GM12892 (cell line): ENCODE measurements at regions not wholly inside any gene's neighbourhood (a gene's known extent, or its start where the extent isn't known, plus 50 kb on each side); places are given as distances from the start of the nearest gene placed in this dataset.
"Not testable (repeated sequence)": the region's sequence is repeated elsewhere in the genome, so short reads cannot be mapped to it uniquely, and the experiment has no call there.

Experiments used
- DNase-seq: peaks from one replicate; pipeline ENCODE4 v3.0.0; 2011; ENCODE audit not compliant: insufficient read length
- FAIRE-seq: peaks from 2 replicates; lab custom pipeline; 2011; peaks lifted over from hg19 to GRCh38; lab: Jason Lieb, UNC
- POLR2A ChIP-seq: IDR thresholded peaks from 2 replicates; pipeline ENCODE4 v1.6.1; 2011; ENCODE audit warnings: low read depth, low read length, control low read depth
- POLR2AphosphoS5 ChIP-seq: IDR thresholded peaks from 2 replicates; pipeline ENCODE4 v1.6.1; 2011; ENCODE audit warnings: low read depth, low read length, control low read depth
- TAF1 ChIP-seq: IDR thresholded peaks from 2 replicates; pipeline ENCODE4 v1.6.1; 2011; ENCODE audit warnings: low read depth, mild to moderate bottlenecking, control low read depth, low read length, borderline replicate concordance

DNA sequence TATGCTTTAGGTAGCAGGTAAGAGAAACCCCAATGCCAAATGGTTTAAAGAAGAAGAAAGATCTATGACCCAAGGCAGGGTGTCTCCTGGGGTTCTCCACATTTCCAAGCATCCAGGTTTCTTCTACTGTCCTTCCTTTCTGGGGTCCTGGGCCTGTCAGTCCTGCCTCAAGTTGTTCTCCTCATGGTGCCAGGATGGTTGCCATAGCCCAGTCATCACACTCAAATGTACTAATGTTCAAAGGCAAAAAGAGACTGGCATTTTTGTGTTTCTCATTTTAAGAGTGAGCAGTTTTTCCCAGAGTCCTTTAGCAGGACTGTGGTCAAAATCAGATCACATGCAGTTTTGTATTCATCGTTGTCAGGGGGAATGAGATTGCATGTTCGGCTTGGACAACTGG, 59.9 kb upstream of the BOD1 start:
- no peak for TF ChIP-seq POLR2AphosphoS5
- TF ChIP-seq TAF1 = no peak
- no peak for TF ChIP-seq POLR2A
- FAIRE-seq = no peak
- no peak for DNase-seq

DNA sequence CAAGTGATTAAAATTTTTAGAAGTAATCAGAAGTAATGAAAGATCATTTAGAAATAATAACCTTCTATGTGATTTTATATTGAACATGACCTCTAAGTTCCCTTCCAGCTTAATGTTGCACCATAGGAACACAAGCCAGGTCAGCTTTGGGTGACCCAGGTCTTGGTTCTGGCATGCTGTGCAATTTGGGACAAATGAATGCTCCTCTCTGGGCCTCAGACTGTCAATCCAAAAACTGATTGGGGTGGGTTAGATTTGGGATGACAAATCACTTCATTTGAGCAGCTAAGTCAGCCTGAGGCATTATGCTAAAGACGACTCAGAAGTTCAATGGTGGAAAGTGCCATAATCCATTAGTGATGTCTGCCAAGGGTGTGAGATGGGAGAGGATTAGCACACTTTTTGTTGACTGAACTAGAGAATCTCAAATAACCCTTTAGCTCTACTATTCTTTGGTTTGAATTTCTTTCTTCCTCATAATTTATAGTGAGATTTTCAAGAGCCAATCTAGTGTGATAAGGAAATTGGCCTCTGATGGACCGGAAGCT, 60.7 kb upstream of the BOD1 start:
- FAIRE-seq (no peak), DNase-seq (no peak)
- TF ChIP-seq TAF1 = no peak
- TF ChIP-seq POLR2A = no peak
- TF ChIP-seq POLR2AphosphoS5 = no peak

DNA sequence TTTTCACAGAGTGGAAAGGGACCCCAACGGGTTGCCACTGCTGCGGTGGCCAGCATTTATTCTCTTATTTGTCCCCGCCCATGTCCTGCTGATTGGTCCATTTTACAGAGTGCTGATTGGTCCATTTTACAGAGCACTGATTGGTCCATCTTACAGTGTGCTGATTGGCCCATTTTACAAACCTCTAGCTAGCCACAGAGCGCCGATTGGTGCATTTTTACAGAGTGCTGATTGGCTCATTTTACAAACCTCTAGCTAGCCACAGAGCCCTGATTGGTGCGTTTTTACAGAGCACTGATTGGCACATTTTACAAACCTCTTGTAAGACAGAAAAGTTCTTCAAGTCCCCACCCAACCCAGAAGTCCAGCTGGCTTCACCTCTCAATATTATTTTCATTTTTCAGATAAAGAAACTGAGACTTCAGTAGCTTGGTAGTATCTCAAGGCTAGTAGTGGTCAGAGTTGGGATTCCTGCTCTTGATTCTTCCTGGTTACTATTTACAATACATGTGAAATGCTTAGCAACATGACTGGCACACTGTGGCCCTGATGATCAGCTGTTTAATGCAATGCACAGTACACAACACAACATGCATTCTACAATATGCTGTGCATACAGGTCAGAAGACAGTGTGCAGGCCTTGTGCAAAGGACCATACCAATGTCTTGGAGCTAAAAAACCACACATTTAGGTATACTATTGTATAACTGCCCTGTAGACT, 63.6 kb upstream of the BOD1 start:
- no peak for TF ChIP-seq POLR2AphosphoS5
- no peak for TF ChIP-seq TAF1
- no peak for TF ChIP-seq POLR2A
- DNase-seq (no peak), FAIRE-seq (peak; percentile 75)

DNA sequence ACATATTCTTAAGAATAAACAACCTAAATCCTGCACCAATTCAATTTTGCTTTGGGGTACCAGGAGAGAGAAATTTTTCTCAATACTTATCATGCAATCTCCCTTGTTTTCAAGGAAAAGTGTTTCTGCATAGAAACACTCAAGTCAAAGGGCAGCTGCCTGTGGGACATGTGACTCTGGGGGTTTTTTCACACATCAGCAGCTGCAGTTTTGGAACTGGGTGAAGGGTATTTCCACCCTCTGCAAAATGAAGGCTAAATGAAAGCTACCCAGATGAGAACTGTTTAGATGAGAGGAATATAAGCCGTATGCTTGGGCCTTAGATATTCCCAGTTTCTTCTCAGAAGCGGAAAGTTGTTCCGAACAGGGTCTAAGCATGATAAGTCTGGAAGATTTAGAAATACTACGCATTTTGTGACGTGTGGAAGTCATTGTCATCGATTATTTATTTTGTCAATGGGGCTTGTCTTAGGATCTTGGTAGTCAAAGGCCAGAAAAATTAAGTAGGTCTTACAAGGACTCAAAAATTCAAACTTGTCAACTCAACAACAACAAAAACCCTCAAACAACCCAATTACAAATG, 64.3 kb upstream of the BOD1 start:
- TF ChIP-seq TAF1 (no peak), POLR2AphosphoS5 (no peak), POLR2A (no peak)
- FAIRE-seq = peak; percentile 95
- DNase-seq = no peak

DNA sequence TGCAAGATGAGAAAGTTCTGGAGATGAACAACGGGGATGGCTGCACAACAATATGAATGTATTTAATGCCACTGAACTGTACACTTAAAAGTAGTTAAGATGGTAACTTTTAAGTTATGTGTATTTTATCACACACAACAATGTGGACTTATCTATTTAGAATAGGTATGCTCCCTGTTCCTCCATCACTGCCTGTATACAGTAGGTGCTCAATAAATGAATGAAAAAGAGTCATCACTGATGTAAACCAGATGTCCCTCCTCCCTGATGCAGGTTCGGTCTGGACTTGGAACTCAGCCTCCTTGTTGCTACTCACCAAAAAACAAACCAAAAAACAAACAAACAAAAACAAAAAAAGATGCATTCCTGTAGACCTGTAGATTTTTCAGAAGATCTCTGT, 65.9 kb upstream of the BOD1 start:
- TF ChIP-seq POLR2AphosphoS5 = no peak
- DNase-seq (no peak), FAIRE-seq (no peak)

DNA sequence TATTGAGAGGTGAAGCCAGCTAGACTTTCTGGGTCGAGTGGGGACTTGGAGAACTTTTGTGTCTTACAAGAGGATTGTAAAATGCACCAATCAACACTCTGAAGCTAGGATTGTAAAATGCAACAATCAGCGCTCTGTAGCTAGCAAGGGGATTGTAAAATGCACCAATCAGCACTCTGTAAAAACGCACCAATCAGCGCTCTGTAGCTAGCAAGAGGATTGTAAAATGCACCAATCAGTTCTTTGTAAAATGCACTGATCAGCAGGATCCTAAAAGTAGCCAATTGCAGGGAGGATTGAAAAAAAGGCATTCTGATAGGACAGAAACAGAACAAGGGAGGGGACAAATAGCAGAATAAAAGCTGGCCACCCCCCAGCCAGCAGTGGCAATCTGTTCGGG, 68.1 kb upstream of the BOD1 start:
- FAIRE-seq, DNase-seq: not testable (repeated sequence)

DNA sequence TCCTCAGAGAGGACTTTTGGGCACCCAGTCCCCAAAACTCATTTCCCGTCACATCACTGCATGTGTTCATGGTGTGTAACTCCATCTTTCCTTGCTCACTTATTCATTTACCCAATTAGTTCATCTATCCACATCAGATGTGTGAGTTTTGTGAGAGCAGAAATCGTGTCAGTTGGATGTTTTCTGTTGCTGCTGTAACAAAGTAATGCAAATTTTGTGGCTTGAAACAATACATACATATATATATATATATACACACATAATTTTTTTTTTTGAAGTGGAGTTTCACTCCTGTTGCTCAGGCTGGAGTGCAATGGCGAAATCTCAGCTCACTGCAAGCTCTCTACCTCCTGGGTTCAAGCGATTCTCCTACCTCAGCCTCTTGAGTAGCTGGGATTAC, 70.5 kb upstream of the BOD1 start:
- DNase-seq (no peak), FAIRE-seq (no peak)
- TF ChIP-seq POLR2A (no peak), POLR2AphosphoS5 (no peak), TAF1 (no peak)

DNA sequence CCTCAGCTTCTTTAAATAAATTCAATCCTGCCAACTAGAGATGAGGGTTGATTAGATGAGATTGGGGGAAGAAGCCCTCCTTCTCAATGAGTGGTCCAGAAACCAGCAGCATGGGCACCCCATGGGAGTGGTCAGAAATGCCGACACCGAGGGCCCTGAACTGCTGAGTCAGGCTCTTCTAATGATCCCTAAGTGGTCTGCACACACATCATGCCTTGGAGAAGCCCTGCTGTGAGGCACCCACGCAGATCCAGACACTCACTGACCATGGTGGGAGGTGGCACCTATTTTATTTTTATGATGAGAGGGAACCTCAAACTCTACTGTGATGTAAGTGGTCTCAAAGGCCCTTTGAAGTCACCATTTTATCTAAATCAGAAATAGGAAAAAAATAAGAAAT, 72.3 kb upstream of the BOD1 start:
- DNase-seq (no peak), FAIRE-seq (peak; percentile 24)
- TF ChIP-seq POLR2A (no peak), TAF1 (no peak), POLR2AphosphoS5 (no peak)

DNA sequence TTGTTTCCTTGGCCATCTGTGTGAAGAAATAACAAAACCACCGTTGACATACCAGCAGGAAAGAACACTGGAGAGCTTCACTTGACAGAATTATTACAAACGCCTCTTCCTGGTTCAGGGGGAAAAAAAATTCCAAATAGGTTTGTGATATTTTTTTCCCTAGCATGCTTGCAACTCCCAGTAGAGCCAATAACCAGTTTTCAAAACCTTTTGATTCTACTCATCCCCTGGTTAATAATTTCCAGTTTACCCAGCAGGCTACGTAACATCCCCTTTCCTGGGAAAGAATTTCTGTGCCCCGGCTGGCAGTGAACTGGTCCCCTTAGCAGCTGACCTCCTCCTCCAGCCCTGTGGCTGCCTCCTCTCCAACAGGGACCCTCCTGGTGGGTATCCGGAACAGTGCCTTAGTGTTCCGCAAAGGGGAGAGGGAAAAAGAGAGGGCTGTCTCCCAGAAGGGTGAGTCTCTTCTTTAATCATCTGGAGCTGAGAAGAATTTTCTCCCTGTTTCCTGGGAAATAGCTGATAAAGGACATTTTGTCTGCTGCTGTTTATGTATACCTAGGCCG, 72.8 kb upstream of the BOD1 start:
- FAIRE-seq (no peak), DNase-seq (no peak)
- TF ChIP-seq POLR2AphosphoS5 = no peak
- TF ChIP-seq TAF1 = no peak
- TF ChIP-seq POLR2A = no peak

DNA sequence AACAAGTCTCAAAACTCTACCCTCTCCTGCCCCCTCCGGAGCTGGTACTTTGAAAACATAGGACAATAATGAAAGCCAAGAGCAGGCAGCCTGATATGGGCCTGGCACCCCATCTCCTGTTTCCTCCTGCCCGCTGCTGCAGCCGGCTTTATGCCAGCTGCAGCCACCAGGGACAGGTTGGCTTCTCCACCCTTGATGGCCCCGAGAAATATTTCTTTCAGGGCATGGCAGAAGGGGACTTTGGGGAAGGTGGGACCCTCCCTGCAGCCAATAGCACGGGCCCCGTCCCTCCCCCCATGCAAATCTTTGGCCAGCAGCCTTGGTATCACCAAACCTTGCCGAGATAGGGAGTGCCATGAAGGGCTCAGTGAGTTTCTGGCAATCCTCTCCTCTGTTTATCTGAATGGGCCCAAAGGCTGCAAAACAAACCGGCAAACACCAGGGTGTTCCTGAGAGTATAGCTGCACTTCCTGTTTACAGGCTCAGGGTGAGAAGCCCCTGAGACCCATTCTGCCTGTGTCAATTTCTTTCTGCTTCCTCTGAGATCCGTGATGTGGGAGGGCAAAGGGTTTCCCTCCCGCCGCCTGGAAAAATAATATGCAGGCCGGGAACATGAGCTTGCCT, 73.4 kb upstream of the BOD1 start:
- DNase-seq = peak; percentile 47
- peak; percentile 76 for FAIRE-seq
- TF ChIP-seq POLR2AphosphoS5 = no peak
- TF ChIP-seq TAF1 = no peak
- TF ChIP-seq POLR2A = 0 out of 2 replicates have a peak, but pooled peaks have one; percentile 25

DNA sequence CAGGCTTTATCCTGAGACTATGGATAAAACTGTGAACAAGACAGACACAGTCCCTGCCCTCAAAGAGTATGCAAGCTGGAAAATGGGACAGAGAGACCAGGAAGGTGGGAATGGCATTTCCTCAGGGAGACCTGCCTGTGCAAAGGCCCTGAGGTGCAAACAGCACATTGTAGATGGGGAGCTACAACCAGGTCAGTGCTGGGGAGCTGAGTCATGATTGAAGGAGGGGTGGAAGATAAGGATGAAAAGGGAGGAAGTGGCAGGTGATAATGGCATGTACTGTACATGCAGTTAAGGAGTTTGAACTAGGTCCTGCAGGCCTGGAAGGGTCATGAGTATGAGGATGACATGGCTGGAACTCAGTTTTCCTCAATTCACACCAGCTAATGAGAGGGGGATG, 75.5 kb upstream of the BOD1 start:
- DNase-seq (no peak), FAIRE-seq (no peak)
- no peak for TF ChIP-seq POLR2A
- no peak for TF ChIP-seq TAF1
- no peak for TF ChIP-seq POLR2AphosphoS5
